ENCODE measurements at regions not wholly inside any gene's neighbourhood (a gene's known extent, or its start where the extent isn't known, plus 50 kb on each side); places are given as distances from the start of the nearest gene placed in this dataset.

- Mint-ChIP-seq H3K27me3 (ENCODE audit: unreplicated experiment) (peaks cover 37% of the 10 kb centered on the region), H3K27ac (ENCODE audit: unreplicated experiment) (no peak overlapping the region), H3K4me1 (ENCODE audit: unreplicated experiment) (no peaks in the 10 kb centered on the region), H3K36me3 (ENCODE audit: unreplicated experiment) (no peaks in the 10 kb centered on the region), H3K9me3 (ENCODE audit: unreplicated experiment) (no peaks in the 10 kb centered on the region), H3K4me3 (ENCODE audit: unreplicated experiment) (no peak overlapping the region)
- no peak for DNase-seq (ENCODE audit: extremely low spot score, unreplicated experiment)
- TF ChIP-seq CTCF (IDR thresholded peaks at IDR 0.05), result no peak
Observed at GRCh38 chr10:52933748-52934147, 161.2 kb upstream of the MBL2 start.

- Mint-ChIP-seq H3K4me1 (ENCODE audit: unreplicated experiment) (no peaks in the 10 kb centered on the region), H3K4me3 (ENCODE audit: unreplicated experiment) (no peak overlapping the region), H3K27me3 (ENCODE audit: unreplicated experiment) (peaks cover 35% of the 10 kb centered on the region), H3K36me3 (ENCODE audit: unreplicated experiment) (no peaks in the 10 kb centered on the region), H3K27ac (ENCODE audit: unreplicated experiment) (no peak overlapping the region), H3K9me3 (ENCODE audit: unreplicated experiment) (no peaks in the 10 kb centered on the region)
- no peak for DNase-seq (ENCODE audit: extremely low spot score, unreplicated experiment)
- no peak for TF ChIP-seq CTCF (IDR thresholded peaks at IDR 0.05)
Observed at GRCh38 chr10:52927678-52928077, 155.1 kb upstream of the MBL2 start.

- H3K9me3 Mint-ChIP-seq (ENCODE audit: unreplicated experiment), result no peaks in the 10 kb centered on the region
- peaks cover 34% of the 10 kb centered on the region for H3K27me3 Mint-ChIP-seq (ENCODE audit: unreplicated experiment)
Observed at GRCh38 chr10:52923520-52923919, 150.9 kb upstream of the MBL2 start.

GRCh38 chr10:52918714-52919305 lies 146.2 kb upstream of the MBL2 start:
- H3K9me3 Mint-ChIP-seq (ENCODE audit: unreplicated experiment), result no peaks in the 10 kb centered on the region
- H3K4me3 Mint-ChIP-seq (ENCODE audit: unreplicated experiment), result no peak overlapping the region
- no peak for DNase-seq (ENCODE audit: extremely low spot score, unreplicated experiment)
- no peaks in the 10 kb centered on the region for H3K4me1 Mint-ChIP-seq (ENCODE audit: unreplicated experiment)
- TF ChIP-seq CTCF (IDR thresholded peaks at IDR 0.05), result no peak
- no peak overlapping the region for H3K27ac Mint-ChIP-seq (ENCODE audit: unreplicated experiment)
- no peaks in the 10 kb centered on the region for H3K36me3 Mint-ChIP-seq (ENCODE audit: unreplicated experiment)
- H3K27me3 Mint-ChIP-seq (ENCODE audit: unreplicated experiment), result peaks cover 44% of the 10 kb centered on the region

More at GRCh38 chr10:52923520-52923919, 150.9 kb upstream of the MBL2 start:
- no peak for TF ChIP-seq CTCF (IDR thresholded peaks at IDR 0.05)
- H3K4me3 Mint-ChIP-seq (ENCODE audit: unreplicated experiment), result no peak overlapping the region
- H3K36me3 Mint-ChIP-seq (ENCODE audit: unreplicated experiment), result no peaks in the 10 kb centered on the region
- H3K4me1 Mint-ChIP-seq (ENCODE audit: unreplicated experiment), result no peaks in the 10 kb centered on the region
- DNase-seq (ENCODE audit: extremely low spot score, unreplicated experiment), result no peak
- H3K27ac Mint-ChIP-seq (ENCODE audit: unreplicated experiment), result no peak overlapping the region

- no peak for DNase-seq (ENCODE audit: extremely low spot score, unreplicated experiment)
- Mint-ChIP-seq H3K36me3 (ENCODE audit: unreplicated experiment) (no peaks in the 10 kb centered on the region), H3K9me3 (ENCODE audit: unreplicated experiment) (no peaks in the 10 kb centered on the region), H3K27ac (ENCODE audit: unreplicated experiment) (no peak overlapping the region), H3K27me3 (ENCODE audit: unreplicated experiment) (peaks cover 26% of the 10 kb centered on the region), H3K4me1 (ENCODE audit: unreplicated experiment) (no peaks in the 10 kb centered on the region), H3K4me3 (ENCODE audit: unreplicated experiment) (no peak overlapping the region)
- no peak for TF ChIP-seq CTCF (IDR thresholded peaks at IDR 0.05)
Observed at GRCh38 chr10:52915391-52915790, 142.8 kb upstream of the MBL2 start.
